NCI-H2107 (cell line): ENCODE measurements at regions not wholly inside any gene's neighbourhood (a gene's known extent, or its start where the extent isn't known, plus 50 kb on each side); places are given as distances from the start of the nearest gene placed in this dataset.

Experiments used
- DNase-seq: peaks from one replicate; lab custom pipeline; 2025; lab: John Stamatoyannopoulos, UW

DNA sequence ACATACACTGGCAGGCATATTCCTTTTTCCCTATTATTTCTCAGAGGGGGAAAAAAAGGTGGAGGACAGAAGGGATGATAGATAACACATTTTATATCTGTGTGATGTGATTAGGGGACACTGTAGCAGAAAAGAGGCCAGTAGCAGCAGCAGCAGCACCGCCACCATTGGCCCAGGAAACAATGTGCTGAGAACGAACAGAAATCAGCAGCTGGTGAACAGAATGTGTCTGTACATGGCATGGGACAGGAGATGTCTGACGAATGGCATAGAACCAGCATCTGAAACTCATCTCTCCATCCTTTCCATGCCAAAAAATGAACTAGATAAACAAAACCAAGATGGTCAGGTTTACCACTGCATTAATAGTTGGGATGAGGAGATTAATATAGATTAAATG is 936.1 kb upstream of the ACVR2A start:
- no peak for DNase-seq

DNA sequence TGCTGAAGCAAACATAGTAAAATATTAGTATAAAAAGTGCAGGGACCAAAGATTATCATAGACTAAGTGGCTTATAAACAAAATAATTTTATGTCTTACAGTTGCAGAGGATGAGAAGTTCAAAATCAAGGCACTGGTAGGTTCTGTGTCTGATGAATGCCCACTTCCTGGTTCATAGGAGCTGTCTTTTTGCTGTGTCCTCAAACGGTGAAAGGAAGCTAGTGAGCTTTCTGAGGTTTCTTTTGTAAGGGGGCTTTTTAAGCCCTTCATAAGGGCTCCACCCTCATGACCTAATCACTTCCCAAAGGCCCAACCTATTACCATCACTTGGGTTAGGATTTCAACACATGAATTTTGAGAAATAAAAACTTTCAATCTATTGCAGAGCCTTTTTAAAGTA is 946.7 kb upstream of the ACVR2A start:
- DNase-seq = no peak

DNA sequence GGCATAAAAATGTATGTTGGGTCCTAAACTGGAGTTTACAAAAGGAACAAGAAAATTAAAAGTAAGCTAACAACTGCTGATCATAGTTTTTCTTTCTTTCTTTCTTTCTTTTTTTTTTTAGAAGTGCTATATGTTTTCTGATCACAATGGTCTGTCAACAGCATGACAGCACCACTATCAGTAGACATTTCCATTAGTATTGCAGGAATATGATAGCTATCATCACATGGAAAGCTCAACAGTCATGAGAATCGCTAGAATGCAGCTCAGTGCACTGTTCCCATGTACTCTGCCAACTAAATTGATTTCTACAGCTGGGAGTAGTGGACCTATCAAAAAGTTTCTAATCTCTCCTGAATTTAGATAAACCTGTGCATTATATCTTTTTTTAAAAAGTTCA is 950.3 kb upstream of the ACVR2A start:
- no peak for DNase-seq

DNA sequence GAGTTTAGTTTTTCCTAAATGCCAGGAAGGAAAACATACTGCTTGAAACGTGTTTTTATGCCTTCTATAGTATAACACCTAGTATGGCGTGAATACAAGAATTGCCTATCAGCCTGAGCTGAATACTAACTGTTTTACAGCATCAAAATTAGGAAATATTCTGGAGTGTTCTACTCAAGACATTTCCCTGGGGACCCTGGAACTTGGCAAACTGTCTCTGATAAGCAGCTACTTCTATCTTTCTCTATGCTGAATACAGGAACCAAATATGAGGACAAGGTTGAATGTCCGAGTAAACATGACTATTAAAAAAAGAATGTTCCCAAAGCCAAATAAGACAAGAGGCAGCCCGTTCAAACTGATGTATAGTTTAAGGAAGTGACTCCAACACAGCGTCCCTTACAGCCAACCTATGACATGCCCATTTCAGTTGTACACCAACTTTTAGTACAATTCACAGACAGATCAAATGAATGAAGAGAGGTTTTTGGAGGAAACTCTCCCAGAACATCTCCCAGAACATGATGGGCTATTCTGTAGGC is 951.3 kb upstream of the ACVR2A start:
- DNase-seq = no peak

DNA sequence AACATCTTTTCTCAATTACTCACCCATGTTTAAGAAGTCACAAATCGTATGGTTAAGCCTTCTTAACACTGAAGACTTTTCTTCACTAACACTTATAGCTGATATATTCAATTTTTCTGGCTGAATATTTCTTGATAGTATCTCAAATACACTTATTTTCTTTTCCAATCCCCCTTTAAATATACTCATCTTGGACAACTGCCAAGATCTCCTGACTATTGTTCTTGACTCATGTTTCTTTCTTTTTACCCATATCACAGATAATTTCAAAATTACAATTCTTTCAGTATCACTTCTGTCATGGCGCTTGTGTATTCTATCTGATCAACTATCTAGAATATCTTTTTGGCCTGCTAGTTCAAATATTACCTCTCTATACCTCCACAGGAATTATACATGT is 954.3 kb upstream of the ACVR2A start:
- DNase-seq = no peak

DNA sequence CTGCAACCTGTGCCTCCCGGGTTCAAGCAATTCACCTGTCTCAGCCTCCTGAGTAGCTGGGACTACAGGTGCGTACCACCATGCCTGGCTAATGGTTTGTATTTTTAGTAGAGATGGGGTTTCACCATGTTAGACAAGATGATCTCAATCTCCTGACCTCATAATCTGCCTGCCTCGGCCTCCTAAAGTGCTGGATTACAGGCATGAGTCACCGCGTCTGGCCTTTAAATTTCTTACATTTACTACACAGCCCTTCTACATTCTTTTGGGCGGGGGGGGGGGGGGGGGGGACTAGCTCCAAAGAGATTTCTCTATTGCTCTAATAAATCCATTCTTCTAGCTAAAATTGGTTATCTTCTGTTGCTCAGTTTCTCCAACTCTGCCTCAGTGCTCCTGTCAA is 964.9 kb upstream of the ACVR2A start:
- DNase-seq = no peak

DNA sequence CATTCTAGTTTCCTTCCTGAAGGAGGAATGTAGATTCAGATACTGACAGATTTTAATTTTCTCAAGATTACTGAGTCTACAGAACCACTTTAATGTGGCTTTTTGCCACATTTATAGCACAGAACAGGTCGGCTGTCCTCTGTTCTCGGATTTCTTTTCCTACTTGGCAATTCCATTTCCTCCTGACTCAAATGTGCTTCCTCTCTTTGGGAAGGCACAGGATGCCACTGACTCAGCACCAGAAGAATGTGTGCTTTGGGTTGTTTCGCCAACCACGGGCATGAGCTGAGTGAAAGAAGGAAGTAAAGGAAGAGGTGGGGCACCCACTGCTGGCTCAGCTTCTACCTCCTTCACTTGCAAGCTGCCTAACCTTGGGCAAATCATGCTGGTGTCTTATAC is 970.6 kb upstream of the ACVR2A start:
- no peak for DNase-seq

DNA sequence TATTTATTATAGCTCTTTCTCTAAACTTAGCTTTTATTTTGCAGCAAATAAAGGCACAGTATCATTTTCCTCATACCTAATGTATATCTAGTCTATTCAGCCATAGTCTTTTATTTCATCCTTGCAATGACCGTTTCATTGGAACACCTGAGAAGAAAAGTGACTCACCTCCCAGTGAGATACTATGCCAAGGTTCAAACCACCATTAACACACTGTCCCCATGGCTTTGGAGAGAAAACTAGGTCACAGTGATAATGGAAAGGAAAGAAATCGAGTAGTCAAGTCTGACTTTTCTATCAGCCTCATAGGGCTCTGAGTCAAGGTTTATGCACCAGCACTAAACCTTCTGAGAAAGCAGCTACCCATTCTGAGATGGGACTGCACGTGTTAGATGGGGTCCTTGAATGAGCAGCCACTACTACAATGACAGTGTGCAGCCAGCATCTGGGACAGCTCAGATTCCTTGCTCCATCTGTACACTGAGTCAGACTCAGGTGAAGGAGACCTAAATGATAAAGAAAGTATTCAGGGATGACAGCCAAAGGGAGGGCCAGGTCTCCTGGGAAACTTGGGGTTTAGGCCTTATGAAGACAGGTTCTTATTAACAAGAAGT is 971.1 kb upstream of the ACVR2A start:
- no peak for DNase-seq

DNA sequence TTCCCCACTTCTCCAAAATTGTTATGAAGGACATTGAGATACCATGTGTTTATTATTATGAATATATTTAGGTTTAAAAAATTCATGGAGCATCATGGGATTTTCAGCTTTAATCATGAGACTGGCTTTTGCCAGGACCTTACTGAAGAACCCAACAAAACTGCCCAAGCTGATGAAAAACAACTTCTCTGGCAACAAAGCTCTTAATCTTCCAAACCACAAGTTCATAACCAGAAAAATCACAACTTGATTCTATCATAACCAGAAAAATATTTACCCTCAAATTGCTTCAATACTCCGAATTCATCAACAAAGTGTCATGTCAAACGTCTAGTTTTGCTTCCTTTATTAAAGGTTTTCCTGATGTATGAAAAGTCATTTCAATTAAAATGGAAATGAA is 971.8 kb upstream of the ACVR2A start:
- DNase-seq = no peak

DNA sequence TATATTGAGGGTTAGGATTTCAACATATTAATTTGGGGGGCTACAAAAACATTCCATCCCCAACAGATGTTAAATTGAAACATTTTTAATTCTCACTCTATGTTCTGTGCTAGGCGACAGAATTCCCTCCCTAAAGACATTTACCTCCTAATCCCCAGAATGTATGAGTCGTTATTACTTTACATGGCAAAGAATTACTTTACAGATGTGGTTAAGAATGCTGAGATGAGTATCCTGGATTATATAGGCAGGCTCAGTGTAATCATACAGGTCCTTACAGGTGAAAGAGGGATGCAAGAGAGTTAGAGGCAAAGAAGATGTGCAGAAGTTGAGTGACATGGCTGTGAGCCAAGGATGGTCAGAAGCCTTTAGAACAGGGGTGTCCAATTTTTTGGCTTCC is 974.1 kb upstream of the ACVR2A start:
- no peak for DNase-seq

DNA sequence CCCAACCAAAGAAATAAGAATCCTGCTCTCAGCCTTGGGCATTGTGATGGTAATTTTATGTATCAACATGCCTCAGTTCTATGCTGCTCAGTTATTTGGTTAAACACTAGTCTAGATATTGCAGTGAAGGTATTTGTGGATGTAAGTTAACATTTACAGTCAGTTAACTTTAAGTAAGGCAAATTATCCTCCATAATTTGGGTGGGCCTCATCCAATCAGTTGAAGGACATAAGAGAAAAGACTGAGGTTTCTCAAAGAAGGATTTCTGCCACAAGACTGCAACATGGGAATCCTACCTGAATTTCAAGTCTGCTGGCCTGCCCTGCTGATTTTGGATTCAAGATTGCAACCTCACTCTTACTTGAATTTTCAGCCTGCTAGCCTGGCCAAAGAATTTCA is 975.5 kb upstream of the ACVR2A start:
- DNase-seq = no peak

DNA sequence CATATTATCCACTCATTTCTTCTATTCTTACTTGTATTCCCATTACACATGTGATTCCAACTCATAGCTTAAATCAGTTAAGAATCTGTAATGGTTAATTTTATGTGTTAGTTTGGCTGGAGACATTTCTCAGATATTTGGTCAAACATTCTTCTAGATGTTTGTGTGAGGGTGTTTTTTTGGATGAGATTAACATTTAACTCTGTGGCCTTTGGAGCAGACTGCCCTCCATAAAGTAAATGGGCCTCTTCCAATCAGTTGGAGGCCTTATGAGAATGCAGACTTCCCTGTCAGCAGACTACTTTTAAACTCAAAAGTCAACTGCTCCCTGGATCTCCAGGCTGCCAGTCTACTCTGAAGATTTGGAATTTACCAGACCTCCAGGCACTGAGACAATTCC is 976.8 kb upstream of the ACVR2A start:
- DNase-seq = no peak

DNA sequence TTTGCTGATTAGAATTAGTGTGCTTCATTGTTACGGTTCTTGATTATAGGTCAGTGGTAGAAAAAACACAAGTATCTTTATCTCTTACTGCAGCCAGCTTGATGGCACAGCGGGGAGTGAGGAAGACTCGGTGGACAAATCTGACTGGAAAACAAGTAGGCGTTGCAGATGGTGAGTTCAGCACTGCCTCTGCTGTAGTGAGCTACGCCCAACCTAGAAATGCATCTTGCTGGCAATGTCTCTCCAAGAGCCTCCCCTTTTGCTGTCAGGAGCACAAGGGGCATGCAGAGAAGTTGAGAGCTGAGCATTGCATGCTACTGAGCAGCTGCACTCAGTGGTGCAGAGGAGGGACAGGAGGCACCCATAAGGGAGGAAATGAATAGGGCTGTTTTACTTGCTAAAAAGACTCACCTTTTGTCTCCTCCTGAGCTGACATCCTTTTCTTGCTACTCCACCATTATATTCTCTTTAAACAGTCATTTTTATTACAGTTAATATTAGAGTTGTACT is 977.3 kb upstream of the ACVR2A start:
- DNase-seq = no peak

DNA sequence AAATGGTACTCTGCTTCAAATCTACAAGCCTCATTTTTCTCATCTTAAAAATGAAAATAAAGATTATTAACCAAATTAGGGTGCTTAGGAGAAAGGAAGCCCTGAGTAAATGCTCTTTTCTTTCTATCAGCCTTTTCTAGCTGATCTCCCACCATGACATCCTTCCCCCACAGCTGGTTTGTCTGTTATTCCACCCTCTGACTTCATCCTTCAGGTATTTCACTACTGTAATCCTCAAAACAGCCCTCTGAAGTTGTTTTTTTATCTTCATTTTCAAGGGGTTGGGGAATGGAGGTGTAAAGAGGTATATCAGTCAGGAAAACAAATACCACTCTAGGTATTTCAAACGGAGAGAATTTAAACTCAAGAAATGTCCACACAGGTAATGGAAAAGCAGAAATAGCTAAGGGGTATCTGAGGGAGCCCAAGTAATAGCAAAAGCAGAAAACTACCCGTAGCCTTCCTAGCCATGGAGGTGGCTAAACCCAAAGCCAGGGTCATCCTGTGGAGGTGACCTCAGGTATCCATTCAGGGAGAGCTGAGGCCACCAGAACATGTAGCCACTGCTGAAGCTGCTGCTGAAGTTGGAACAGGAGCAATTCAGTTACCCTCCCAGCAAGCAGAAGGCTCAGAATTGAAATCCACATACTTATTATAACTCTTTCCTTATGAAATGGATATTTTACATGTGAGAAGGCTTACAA is 990.9 kb upstream of the ACVR2A start:
- no peak for DNase-seq

DNA sequence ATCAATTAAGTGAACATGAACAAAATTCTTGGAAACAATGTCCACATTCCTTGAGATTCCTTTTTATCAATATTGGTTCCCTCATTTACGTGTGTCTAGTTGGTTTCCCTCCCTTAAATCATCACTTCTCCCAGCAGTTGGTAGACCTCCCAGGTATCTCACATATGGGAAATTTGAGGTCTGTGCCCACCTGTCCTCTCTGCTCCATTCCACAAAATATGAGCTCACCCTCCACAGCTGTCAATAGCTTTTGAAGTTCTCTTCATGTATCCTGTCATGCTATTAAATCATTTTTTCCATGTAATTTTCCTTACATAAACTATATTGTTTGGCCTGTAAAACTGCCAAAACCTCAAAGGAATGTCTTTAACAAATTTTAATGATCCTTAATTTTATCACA is 992.2 kb upstream of the ACVR2A start:
- DNase-seq = no peak

DNA sequence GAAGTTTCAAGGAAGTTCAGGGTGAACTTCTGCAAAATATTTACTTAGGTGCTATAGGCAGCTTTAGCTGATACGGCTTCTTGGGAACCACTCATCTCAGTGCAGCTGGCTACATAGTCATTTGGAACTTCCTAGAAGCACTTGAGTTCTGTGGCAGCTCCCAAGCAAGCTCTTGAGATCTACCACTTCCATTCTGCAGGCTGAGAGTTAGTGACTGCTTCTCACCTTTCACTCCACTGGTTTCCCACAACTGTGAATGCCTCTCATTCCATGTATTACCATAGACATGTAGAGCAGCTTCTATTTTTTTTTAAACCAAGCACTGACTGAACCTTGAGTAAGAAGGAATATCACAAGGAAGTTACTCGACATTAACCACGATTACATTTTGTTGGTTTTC is 994.1 kb upstream of the ACVR2A start:
- peak; percentile 23 for DNase-seq

DNA sequence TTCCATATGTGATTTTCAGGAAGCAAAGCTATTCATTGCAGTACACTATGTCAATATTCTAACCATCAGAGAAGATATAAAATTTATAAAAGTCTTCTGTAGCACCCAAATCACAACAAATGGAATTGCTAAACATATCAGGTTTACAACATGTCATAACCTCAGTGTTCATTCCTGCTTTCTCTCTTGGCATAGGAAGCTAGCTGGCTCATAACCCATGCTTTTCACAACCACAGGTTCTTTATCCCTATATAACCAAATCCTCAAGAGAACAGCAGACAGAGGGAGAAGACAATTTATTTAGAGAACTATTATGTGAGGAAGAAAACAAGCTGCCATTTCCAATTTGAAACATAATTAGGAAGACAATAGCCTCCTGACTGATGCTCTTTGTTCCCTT is 997.0 kb upstream of the ACVR2A start:
- no peak for DNase-seq

DNA sequence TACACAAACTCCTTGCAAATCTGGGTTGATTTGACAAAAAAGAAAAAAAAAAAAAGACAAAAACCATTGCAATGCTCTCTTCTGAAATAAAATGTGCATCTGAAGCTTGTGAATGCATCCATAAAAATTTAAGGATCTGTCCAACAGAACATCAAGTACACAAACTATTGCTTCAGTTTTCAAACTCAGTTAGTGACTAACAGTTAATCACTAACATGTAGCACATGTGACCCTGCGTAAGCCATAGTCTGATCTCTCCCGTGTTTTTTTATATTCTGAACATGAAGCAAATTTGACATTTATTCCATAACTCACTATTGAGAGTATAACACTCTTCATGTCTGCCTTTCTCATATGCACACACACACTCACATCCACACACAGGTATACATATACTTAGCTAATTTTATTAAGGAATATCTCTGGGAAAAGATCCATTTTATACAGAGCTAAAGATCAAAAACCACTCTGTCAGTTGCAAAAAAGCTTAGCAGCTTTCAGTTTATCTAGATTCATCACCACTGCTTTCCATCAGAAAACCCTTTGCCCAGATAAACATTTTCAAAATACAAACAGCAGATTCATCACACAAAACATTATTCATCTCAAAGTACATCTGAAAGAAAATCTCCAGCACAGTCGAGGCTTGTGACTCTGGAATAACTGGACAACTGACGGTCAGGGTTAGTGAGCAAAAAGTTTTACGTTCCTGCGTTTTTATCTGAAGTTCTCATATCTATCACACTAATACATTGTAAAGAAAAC is 1000.4 kb upstream of the ACVR2A start:
- DNase-seq = no peak

DNA sequence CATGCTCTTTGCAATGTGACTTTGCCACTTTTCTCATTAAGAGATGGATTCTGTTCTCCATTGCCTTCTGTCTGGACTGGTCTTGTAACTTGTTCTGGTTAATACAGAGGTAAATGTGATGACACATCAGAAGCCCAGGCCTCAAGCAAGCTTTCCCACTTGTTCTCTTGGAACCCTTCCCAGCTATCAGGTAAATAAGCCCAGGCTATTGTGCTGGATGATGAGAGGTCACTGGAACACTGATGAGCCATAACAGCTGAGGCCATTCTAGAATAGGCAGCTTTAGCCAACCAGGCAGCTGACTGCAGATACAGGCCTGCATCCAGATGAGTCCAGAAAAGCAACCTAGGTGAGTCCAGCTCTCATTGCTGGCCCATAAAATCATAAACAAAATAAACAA is 1007.0 kb upstream of the ACVR2A start:
- DNase-seq = peak; percentile 24

DNA sequence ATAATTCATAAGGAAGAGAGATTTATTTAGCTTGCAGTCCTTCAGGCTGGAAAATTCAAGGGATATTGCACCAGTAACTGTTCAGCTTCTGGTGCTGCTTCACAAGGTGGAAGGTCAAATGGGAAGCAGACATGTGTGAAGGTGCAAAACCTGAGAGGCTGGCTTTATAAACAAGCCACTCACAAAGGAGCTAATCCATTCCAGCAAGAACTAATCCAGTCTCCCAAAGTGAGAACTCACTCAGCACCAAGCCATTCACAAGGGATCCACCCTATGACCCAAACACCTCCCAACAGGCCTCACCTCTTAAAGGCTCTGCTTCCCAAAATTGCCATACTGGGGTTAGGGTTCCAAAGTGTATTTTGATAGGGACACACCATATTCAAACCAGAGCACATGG is 1018.4 kb upstream of the ACVR2A start:
- no peak for DNase-seq

DNA sequence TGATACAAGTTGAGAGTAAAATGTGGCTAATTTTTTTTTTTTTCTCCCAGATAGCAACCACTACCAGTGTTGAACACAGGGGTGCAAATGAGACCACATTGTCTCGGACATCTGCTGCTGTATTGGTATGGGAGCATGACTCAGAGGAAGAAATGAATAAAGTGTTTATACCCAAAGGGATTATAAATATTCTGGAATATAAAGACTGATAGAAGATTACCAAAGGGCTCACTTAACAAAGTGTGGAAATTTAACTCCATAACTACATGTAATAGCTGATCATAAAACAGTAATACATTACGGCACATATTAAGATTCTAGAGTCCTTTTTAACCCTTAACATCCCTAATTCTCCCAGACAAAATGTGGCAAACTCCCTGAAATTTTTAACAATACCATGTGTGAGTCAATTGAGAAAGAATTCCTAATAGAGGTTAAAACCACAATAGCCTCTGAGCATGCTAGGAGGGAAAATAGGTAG is 1023.0 kb upstream of the ACVR2A start:
- DNase-seq = no peak

DNA sequence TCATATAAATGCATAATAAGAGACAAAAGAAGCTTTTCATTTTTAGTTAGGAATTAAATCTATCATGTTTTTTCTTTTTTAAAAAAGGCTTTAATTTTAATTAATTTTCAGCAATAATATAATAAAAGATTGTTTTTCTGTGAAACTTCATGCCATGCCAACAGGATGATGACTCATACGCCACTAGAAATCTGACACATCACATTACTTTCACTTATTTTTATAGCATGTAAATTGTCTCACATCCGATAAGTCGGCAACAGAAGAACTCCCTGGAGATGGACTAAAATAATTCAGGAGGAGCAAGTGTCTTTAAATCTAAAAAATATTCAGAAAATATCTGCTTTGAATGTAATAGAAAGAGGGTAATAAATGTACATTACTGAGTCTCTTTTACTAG is 1024.2 kb upstream of the ACVR2A start:
- DNase-seq = no peak

DNA sequence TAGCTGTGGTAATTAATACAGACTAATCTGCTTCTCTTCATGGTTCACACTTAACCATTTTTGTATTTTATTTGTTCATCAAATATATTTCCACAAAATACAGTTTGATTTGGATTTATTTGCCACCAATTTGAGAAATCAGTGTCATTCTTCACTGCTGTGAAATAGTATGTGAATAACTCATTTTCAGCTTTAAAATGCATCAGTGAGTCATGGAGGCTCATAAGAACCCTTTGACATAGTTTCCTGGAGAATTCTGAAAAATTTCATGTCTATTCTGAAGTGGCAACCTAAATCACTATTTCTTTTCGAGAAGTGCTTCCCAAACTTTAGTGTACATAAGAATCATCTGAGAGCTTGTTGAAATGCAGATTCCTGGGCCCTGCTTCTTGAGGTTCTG is 1026.7 kb upstream of the ACVR2A start:
- DNase-seq = no peak
